Activated CD4-positive, alpha-beta T cell treated with anti-CD3 and anti-CD28 coated beads, Interleukin-10, Interleukin-2, amounts not matched to agents 100 ng/mL and 50 ng/mL, durations not matched to agents 16 hours and 8 hours (primary cell): ENCODE measurements at regions not wholly inside any gene's neighbourhood (a gene's known extent, or its start where the extent isn't known, plus 50 kb on each side); places are given as distances from the start of the nearest gene placed in this dataset.

Experiments used
- DNase-seq: peaks from one replicate; pipeline ENCODE4 v3.0.0-alpha.2; 2020

- no peak for DNase-seq
These were observed 1355.6 kb downstream of the FAM133A start for GRCh38 chrX:95029571-95029970.

DNA sequence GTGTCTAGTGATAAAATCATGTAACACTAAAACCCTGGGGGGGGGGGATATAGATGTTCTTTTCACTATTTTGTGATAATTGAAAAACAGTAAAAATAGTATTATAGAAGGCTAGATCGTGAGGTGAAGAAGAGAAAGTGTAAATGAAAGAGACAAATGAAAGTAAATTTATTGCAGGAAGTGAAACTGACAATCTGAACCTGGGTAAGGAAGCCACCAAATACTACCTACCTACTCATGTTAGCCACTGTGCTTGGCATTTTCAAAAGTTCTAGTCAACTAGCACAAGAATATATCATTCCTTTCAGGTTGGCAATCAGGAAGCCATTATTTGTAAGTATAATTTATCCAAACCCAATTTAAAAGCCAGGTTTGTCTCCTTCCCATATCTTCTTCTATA is 1366.1 kb downstream of the FAM133A start:
- DNase-seq, result no peak

GRCh38 chrX:95044331-95044730 is 1370.3 kb downstream of the FAM133A start:
- no peak for DNase-seq

GRCh38 chrX:95055991-95056390 is 1382.0 kb downstream of the FAM133A start:
- no peak for DNase-seq

DNA sequence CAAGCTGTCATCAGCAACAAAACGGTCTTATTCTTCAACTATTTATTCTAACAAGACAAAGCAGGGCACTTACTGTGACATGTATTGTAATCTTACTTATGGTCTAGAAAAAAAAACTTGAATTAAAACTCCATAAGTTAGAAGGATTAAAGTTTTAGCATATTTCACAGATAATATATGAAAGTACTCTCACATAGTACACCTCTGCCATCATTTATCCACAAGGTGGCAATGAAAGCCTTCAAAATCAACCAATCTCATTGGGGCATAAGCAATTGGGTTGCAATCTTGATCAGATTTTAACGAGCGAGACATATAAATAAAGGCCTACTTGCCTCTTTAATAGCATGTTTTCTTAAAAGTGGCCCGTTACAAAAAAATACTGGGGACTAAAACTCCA is 1382.9 kb downstream of the FAM133A start:
- DNase-seq, result no peak

DNA sequence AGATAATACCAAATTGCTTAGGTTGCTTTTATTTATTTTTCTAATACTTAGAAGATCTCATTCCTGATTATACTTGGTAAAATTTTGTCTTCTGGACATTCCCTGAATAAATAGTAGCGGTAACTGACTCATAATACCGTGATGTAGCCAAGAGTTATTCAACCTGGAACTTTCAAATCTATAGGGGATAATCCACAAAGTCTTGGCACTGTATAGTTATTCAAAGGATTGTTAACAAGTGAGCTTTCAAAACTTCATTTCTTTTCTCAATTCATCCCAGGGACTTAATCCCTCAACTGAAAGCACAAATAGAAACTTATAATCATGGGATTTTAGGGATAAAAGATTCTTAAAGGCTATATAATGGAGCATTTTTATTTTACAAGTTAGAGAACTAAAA is 1383.3 kb downstream of the FAM133A start:
- no peak for DNase-seq

DNA sequence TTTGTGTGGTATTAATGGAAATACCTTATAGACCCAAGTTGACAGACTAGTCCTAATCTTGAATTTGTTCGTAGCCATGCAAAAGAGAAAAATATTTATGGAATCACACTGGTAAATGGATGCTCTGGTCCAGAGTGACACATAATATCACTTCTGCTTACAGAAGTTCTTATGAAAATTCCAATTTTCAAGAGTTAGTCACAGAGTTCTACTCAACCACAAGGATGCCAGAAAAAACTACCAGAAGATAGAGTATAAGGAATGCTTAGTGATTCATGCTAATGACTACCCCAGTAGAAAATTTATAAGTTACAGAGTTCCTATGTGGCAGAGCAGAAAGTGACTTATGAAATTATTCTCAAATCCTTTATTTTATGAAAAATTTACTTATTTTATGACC is 1384.8 kb downstream of the FAM133A start:
- DNase-seq, result no peak

GRCh38 chrX:95059909-95060308 is 1385.9 kb downstream of the FAM133A start:
- DNase-seq, result no peak

DNA sequence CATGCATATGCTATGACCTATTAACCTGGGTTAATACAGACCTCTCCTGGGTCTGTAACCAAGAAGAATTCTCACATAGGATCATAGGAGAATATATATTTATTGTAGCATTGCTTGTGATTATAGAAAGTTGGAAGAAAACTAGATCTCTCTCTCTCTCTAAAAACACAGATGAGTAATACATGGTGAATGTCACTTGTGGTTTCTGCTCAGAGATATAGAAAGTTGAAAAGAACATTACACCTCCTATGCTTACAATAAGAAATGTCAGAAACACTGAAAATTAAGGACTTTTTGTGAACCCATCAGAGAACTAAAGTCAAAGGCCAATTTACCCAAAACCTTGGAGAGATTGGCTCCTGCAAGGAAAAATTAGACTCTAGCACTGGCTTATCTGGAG is 1389.5 kb downstream of the FAM133A start:
- DNase-seq, result no peak

DNA sequence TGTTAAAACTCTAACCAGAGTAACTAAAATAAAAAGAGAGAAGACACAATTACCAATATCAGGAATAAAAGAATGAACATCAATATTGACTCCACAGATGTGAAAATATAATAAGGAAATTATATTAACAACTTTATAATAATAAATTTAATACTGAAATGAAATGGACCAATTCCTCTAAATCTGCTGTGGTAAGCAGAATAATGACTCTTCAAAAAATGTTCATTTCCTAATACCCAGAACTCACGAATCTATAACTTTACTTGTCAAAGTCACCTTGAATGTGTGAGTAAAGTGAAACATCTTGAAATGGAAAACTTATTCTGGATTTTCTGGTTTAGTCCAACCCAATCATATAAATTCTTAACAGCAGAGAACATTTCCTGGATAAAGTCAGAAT is 1391.1 kb downstream of the FAM133A start:
- no peak for DNase-seq

DNA sequence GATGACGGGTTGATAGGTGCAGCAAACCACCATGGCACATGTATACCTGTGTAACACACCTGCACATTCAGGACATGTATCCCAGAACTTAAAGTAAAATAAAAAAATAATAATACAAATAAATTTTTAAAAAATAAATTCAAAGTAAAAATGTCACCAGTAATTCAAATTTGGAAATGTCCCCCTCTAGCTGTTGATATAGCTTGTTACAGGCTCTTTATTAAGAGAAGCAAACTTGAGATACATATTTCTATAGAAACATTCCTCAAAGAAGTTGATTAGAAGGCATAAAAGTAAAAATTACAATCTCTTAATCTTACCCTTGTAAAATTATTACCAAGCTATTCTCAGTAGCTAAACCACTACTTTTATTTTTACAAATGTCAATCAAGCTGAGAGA is 1397.0 kb downstream of the FAM133A start:
- DNase-seq, result no peak

- DNase-seq, result no peak
These were observed 1397.6 kb downstream of the FAM133A start for GRCh38 chrX:95071621-95072020.

DNA sequence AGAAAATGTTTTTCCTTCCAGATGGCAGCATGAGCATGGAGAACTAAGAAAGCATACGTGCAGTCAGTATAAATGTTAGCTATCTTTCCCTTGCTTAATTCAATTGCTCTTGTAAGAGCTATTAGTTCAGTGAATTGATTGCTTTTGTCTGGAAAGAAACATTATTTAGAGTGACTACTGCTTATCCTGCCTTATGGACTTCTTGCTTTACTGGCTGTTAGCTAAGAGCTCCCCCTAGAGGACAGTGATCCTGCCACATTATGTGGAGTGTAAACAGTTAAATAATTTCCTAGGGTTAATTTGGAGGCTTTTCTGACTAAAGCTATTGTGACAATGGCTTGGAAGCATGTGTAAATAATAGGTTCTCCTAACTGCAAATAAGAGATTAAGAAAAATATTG is 1402.4 kb downstream of the FAM133A start:
- DNase-seq, result peak; percentile 60

DNA sequence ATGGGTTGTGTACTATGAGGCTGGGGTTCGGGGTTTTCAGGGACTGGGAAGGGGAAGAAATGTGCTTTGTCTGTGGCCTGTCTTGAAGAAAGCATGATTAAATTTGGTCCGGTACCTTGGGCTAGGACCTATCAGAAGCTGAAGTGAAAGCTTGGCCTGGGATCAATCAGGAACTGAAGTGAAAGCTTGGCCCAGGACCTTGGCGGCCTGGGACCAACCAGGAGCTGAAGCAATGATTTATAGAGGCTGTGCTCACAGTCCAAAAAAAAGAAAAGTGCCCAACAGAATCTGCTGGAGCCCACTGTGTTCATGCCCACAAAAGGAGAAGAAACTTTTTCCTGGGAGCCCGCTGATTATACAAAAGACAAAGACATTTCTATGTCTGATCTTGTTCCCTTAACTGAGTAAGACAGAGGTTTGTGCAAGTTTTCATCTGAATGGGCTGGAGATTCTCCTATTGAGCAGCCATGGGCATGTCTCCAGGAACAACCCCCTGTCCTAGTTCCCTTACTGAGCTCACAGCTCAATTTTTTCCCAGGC is 1427.9 kb downstream of the FAM133A start:
- DNase-seq, result no peak

DNA sequence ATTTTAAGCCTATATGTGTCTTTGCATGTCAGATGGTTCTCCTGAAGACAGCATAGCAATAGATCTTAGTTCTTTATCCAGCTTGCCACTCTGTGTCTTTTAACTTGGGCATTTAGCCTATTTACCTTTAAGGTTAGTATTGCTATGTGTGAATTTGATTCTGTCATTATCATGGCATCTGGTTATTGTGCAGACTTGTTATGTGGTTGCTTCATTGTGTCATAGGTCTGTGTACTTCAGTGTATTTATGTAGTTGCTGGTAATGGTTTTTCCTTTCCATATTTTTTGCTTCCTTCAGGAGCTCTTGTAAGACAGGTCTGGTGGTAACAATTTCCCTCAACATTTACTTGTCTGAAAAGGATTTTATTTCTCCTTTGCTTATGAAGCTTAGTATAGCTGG is 1443.5 kb downstream of the FAM133A start:
- no peak for DNase-seq

- no peak for DNase-seq
These were observed 1472.0 kb downstream of the FAM133A start for GRCh38 chrX:95145848-95146490.

DNA sequence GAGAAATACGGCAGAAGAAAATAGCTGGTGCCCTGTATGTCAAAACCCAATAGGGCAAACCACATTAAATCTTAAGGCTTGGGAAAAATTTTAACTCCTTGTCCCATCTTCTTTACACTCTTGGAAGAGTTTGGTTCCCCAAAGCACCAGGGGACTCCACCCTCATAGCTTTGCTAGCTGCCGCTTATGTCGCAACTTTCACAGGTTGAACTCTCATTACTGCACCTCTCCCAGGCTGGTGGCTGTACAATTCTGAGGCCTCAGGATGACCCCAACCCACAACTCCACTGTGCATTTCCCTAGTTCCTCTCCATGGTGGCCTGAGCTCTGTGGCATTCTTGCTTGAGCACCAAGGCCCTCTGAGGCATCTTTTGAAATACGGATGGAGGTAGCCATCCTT is 1478.8 kb downstream of the FAM133A start:
- no peak for DNase-seq

GRCh38 chrX:95156566-95156965 is 1482.6 kb downstream of the FAM133A start:
- DNase-seq, result no peak
